ENCODE measurements at regions not wholly inside any gene's neighbourhood (a gene's known extent, or its start where the extent isn't known, plus 50 kb on each side); places are given as distances from the start of the nearest gene placed in this dataset.

GRCh38 chr22:47765757-47766156 lies 1003.3 kb downstream of the TBC1D22A start:
- TF ChIP-seq CTCF (tag by site-specific recombination; IDR thresholded peaks at IDR 0.05) (no peak), TCF7L2 (IDR thresholded peaks at IDR 0.05; ENCODE audit: borderline replicate concordance, low read depth, low read length) (no peak), ZBTB17 (tag by site-specific recombination; IDR thresholded peaks at IDR 0.05) (no peak), ZNF24 (tag by site-specific recombination; IDR thresholded peaks at IDR 0.05) (no peak), ZNF26 (tag by site-specific recombination; IDR thresholded peaks at IDR 0.05) (no peak), SP2 (tag by site-specific recombination; IDR thresholded peaks at IDR 0.05) (no peak), ZNF292 (tag by site-specific recombination; IDR thresholded peaks at IDR 0.05; ENCODE audit: borderline replicate concordance, low read depth) (no peak), BCL11B (tag by site-specific recombination; IDR thresholded peaks at IDR 0.05; ENCODE audit: low read depth) (no peak)
